ENCODE measurements at regions not wholly inside any gene's neighbourhood (a gene's known extent, or its start where the extent isn't known, plus 50 kb on each side); places are given as distances from the start of the nearest gene placed in this dataset.

GRCh38 chr10:21234761-21235160 lies 290.7 kb downstream of the SKIDA1 start:
- TF ChIP-seq, protein P1, sequence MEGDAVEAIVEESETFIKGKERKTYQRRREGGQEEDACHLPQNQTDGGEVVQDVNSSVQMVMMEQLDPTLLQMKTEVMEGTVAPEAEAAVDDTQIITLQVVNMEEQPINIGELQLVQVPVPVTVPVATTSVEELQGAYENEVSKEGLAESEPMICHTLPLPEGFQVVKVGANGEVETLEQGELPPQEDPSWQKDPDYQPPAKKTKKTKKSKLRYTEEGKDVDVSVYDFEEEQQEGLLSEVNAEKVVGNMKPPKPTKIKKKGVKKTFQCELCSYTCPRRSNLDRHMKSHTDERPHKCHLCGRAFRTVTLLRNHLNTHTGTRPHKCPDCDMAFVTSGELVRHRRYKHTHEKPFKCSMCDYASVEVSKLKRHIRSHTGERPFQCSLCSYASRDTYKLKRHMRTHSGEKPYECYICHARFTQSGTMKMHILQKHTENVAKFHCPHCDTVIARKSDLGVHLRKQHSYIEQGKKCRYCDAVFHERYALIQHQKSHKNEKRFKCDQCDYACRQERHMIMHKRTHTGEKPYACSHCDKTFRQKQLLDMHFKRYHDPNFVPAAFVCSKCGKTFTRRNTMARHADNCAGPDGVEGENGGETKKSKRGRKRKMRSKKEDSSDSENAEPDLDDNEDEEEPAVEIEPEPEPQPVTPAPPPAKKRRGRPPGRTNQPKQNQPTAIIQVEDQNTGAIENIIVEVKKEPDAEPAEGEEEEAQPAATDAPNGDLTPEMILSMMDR (conservative IDR thresholded peaks at IDR 0.05 in 1 of 2, IDR thresholded peaks at IDR 0.05 in 1 of 2; ENCODE audit: extremely low read depth in 1 of 2, insufficient read depth in 1 of 2, low read depth in 1 of 2, low read length in 2 of 2), result no peak
- TF ChIP-seq EZH2 (IDR thresholded peaks at IDR 0.05; ENCODE audit: borderline replicate concordance, low read length), result no peak

Data from mammary epithelial cell (primary cell).